DOHH2 (cell line): ENCODE measurements at regions not wholly inside any gene's neighbourhood (a gene's known extent, or its start where the extent isn't known, plus 50 kb on each side); places are given as distances from the start of the nearest gene placed in this dataset.

Source experiments
- CTCF ChIP-seq: fragments of 200-600 bp; sonication (generic); IDR thresholded peaks from one replicate; pipeline ENCODE4 v1.5.1; 2014; ENCODE audit warnings: antibody characterized with exemption, mild to moderate bottlenecking, low read depth, low read length; ENCODE audit not compliant: poor library complexity, severe bottlenecking
- EZH2phosphoT487 ChIP-seq: fragments of 200-600 bp; sonication (generic); IDR thresholded peaks from 2 replicates; pipeline ENCODE4 v1.6.1; 2017; ENCODE audit warnings: borderline replicate concordance, mild to moderate bottlenecking, antibody characterized with exemption, low read length, moderate library complexity, mixed read lengths

- TF ChIP-seq CTCF (no peak), EZH2phosphoT487 (no peak)
Measured at GRCh38 chr2:167388497-167388896, 500.2 kb downstream of the XIRP2 start.
